Vagina (tissue), 2 donors: ENCODE measurements at regions not wholly inside any gene's neighbourhood (a gene's known extent, or its start where the extent isn't known, plus 50 kb on each side); places are given as distances from the start of the nearest gene placed in this dataset.

Experiments used
- POLR2A ChIP-seq, 2 donors: fragments of 450-650 bp; IDR thresholded peaks; one replicate each; pipeline ENCODE4 v1.6.1; 2017; ENCODE audit warnings: antibody characterized with exemption in 2 of 2, mild to moderate bottlenecking in 2 of 2, moderate library complexity in 2 of 2
- TF ChIP-seq, protein P1 (sequence below), 3 experiments: fragments of 450-650 bp in 2 of 3; fragments of 200-600 bp in 1 of 3; sonication (generic) in 1 of 3; IDR thresholded peaks; one replicate each; pipeline ENCODE4 v1.5.1; 2017 to 2019; ENCODE audit warnings: antibody characterized with exemption in 3 of 3, mild to moderate bottlenecking in 2 of 3, moderate library complexity in 2 of 3

DNA sequence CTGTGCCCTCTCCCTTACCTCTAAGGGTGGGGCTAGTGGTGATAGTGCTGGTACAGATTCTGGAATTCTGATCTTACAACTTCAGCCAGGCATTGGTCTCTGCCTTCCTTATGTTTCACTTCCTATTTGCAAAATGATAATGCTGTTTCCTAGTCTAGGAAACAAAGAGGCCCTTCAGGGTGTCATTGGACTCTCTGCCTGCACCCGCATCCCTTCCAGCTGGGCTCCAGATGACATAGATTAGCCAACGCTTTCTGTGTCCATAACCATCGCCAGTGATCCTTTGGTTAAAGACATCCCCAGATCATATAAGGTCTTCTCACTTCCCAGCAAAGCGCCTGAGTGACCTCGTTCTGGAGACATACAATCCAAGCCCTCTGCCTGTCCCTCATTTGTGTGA lies 180.7 kb downstream of the ERCC6L2 start:
- TF ChIP-seq, protein P1, sequence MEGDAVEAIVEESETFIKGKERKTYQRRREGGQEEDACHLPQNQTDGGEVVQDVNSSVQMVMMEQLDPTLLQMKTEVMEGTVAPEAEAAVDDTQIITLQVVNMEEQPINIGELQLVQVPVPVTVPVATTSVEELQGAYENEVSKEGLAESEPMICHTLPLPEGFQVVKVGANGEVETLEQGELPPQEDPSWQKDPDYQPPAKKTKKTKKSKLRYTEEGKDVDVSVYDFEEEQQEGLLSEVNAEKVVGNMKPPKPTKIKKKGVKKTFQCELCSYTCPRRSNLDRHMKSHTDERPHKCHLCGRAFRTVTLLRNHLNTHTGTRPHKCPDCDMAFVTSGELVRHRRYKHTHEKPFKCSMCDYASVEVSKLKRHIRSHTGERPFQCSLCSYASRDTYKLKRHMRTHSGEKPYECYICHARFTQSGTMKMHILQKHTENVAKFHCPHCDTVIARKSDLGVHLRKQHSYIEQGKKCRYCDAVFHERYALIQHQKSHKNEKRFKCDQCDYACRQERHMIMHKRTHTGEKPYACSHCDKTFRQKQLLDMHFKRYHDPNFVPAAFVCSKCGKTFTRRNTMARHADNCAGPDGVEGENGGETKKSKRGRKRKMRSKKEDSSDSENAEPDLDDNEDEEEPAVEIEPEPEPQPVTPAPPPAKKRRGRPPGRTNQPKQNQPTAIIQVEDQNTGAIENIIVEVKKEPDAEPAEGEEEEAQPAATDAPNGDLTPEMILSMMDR (IDR thresholded peaks at IDR 0.05): no peak
- TF ChIP-seq POLR2A (IDR thresholded peaks at IDR 0.05): no peak
